Stomach (tissue), 8 donors: ENCODE measurements at regions not wholly inside any gene's neighbourhood (a gene's known extent, or its start where the extent isn't known, plus 50 kb on each side); places are given as distances from the start of the nearest gene placed in this dataset.

ENCODE experiments used
- DNase-seq, 2 donors: peaks; one replicate each; pipeline versions ENCODE4 v3.0.0 to v3.0.0-alpha.2; 2013 to 2019
- H3K27ac ChIP-seq, 5 donors: fragments of 200-600 bp in 4 of 5; sonication (generic) in 4 of 5; one replicate each; pipeline ENCODE4 v1.5.1; 2013 to 2019; ENCODE audit warnings: mild to moderate bottlenecking in 1 of 5, moderate library complexity in 1 of 5
- H3K27me3 ChIP-seq, 3 donors: fragments of 200-600 bp; sonication (generic); one replicate each; pipeline ENCODE4 v1.5.1; 2017 to 2019; ENCODE audit warnings: mixed run types in 1 of 3
- H3K36me3 ChIP-seq, 4 donors: fragments of 200-600 bp; sonication (generic); 1 replicate in 3 of 4; 2 replicates in 1 of 4; pipeline ENCODE4 v1.5.1; 2016 to 2019
- H3K4me1 ChIP-seq, 4 donors: fragments of 200-600 bp; sonication (generic); one replicate each; pipeline ENCODE4 v1.5.1; 2016 to 2019
- H3K4me3 ChIP-seq, 4 donors: fragments of 200-600 bp; sonication (generic) in 3 of 4; one replicate each; pipeline ENCODE4 v1.5.1; 2016 to 2019; ENCODE audit warnings: mild to moderate bottlenecking in 1 of 4
- H3K9me3 ChIP-seq, 4 donors: fragments of 200-600 bp; sonication (generic); one replicate each; pipeline ENCODE4 v1.5.1; 2016 to 2019
- CTCF ChIP-seq, 7 experiments: fragments of 450-650 bp in 4 of 7; fragments of 200-600 bp in 3 of 7; sonication (generic) in 3 of 7; IDR thresholded peaks; one replicate each; pipeline ENCODE4 v1.5.1; 2016 to 2019; ENCODE audit warnings: antibody characterized with exemption in 7 of 7, control low read depth in 2 of 7, mild to moderate bottlenecking in 1 of 7
- EP300 ChIP-seq: sonication (generic); formaldehyde crosslinking; IDR thresholded peaks from one replicate; pipeline ENCODE4 v1.6.1; 2017; ENCODE audit warnings: antibody characterized with exemption
- POLR2A ChIP-seq, 4 donors: fragments of 450-650 bp; IDR thresholded peaks; one replicate each; pipeline ENCODE4 v1.6.1; 2016; ENCODE audit warnings: antibody characterized with exemption in 4 of 4, control low read depth in 2 of 4, mild to moderate bottlenecking in 1 of 4, moderate library complexity in 1 of 4
- POLR2AphosphoS5 ChIP-seq, 3 donors: sonication (generic); formaldehyde crosslinking; IDR thresholded peaks; one replicate each; pipeline ENCODE4 v1.6.1; 2016; ENCODE audit warnings: antibody characterized with exemption in 3 of 3
- WGBS, 5 donors: extraction: QIAGEN DNeasy Blood & Tissue Kit in 3 of 5; methylation state at CpG; one replicate each; pipeline versions ENCODE4 v1.1.5 to v1.1.7; 2013 to 2018; 5-methylcytosine and 5-hydroxymethylcytosine counted together
- intact Hi-C: fragments of 100-400 bp; cut with DNase I; formaldehyde crosslinking; loops from one replicate; pipeline ENCODE4 v1.15.1; 2023; ENCODE audit warnings: low total_unique reads
- donor health status: healthy with polysubstance abuse.
- donor health status: Bipolar disorder and iron deficiency.
- donor health status: healthy.

DNA sequence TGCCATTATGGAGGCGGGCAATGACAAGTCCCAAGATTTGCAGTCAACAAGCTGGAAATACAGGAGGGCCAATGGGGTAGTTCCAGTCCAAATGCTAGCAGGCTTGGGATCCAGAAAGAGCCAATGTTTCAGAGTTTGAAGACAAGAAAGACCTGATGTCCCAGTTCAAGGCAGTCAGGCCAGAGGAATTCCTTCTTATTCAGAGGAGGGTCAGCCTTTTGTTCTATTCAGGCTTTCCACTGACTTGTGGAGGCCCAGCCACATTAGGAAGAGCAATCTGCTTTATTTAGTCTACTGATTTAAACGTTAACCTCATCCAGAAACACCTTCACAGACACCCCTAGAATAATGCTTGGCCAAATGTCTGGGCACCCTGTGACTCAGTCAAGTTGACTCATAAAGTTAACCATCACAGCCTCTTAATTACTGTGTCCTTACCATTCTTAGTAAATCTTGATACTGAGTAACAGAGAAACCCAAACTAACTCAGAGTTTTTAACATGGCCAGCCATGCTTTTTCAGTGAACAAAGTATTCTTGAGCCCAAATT, 50.9 kb upstream of the NPHP3 start:
- Histone ChIP-seq H3K27ac (no peak overlapping the region), H3K4me1 (no peaks in the 10 kb centered on the region), H3K4me3 (no peak overlapping the region), H3K27me3 (no peaks in the 10 kb centered on the region), H3K9me3 (no peaks in the 10 kb centered on the region), H3K36me3 (no peaks in the 10 kb centered on the region)
- TF ChIP-seq POLR2A (IDR thresholded peaks at IDR 0.05) = no peak
- no peak for TF ChIP-seq POLR2AphosphoS5 (IDR thresholded peaks at IDR 0.05)
- TF ChIP-seq CTCF (IDR thresholded peaks at IDR 0.05) = no peak
- TF ChIP-seq EP300 = no peak
- WGBS, 5 donors = 67 to 79% (median 75%) methylated on average over 2 of the region's 2 CpGs
- intact Hi-C loops = no loop called here
- DNase-seq = no peak

GRCh38 chr3:132772252-132772651, 50.0 kb upstream of the NPHP3 start:
- Histone ChIP-seq H3K9me3 (no peaks in the 10 kb centered on the region), H3K27me3 (no peaks in the 10 kb centered on the region), H3K4me1 (no peaks in the 10 kb centered on the region), H3K27ac (no peak overlapping the region), H3K36me3 (no peaks in the 10 kb centered on the region), H3K4me3 (no peak overlapping the region)
- DNase-seq = peak in 1 of 2 donors; percentile 16
- intact Hi-C loops = no loop called here
- TF ChIP-seq POLR2A (IDR thresholded peaks at IDR 0.05) (no peak), POLR2AphosphoS5 (IDR thresholded peaks at IDR 0.05) (no peak), CTCF (IDR thresholded peaks at IDR 0.05) (no peak), EP300 (no peak)
